DMS153 treated with DMSO at 0.1 percent for 48 hours (cell line): ENCODE measurements at regions not wholly inside any gene's neighbourhood (a gene's known extent, or its start where the extent isn't known, plus 50 kb on each side); places are given as distances from the start of the nearest gene placed in this dataset.
A peak's percentile ranks its signal among the peaks of the same experiment; 100 is the strongest.

Experiments
- DNase-seq: peaks from one replicate; lab custom pipeline; 2025; ENCODE audit not compliant: unreplicated experiment; lab: John Stamatoyannopoulos, UW

DNA sequence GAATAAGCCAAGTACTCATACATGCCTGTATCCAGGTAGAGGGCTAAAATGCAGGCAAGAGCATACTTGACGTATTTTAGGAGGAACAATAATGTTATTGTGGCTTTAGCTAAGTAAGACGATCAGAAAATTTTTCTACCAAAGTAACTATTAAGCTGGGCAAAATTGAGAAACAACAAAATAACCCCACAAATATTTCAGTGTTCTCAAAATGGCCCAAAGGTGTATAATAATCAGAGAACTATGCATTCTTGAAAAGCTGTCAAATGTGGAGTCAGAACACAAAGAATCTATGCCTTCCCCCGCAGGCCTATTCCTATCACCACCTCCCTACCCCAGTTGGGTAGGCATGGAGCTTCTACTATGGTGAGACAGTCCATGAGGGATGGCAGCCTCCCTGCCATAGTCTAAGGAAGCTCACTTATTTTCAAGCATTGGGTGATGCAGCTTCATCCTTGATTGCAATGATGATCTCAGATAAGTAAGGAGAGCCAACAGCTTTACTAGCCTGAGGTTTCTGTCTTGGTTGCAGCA, 1132.5 kb upstream of the SPRY2 start:
- no peak for DNase-seq

DNA sequence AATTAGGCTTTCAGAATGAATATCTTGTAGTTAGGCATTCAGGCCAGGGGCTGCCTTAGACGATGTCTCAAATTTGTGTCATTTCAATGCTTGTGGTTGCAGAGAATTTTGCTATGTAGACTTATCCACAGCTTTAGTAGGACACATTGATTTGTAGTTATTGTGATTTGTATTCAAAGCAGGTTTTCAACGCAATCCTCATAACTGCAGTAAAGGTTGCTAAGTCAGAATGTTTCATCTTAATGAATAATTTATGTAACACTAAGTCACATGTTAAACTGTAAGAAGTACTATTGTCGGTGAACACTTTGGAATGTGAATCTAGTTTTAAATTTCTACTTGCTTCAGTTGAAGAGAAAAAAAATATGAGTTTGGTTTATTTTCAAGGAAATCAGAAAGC, 1117.2 kb upstream of the SPRY2 start:
- DNase-seq: no peak

DNA sequence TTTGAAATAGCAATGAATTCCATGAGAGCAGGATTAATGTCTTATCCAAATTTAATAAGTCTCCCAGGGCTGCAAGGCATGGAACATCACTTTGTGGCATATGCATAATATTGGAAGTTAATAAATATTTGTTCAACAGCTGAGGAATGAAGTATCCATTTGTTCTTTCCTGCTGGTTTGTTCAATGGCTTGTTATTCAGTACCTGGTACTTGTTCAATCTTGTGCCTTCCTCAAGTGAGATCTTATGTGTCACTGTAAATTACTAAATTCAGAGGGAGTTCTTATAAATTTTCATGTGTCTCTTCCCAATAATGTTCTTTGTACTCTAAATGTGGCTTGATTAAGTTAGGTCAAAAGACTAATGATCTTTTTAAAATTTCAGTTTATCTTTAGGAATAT, 1105.5 kb upstream of the SPRY2 start:
- no peak for DNase-seq

DNA sequence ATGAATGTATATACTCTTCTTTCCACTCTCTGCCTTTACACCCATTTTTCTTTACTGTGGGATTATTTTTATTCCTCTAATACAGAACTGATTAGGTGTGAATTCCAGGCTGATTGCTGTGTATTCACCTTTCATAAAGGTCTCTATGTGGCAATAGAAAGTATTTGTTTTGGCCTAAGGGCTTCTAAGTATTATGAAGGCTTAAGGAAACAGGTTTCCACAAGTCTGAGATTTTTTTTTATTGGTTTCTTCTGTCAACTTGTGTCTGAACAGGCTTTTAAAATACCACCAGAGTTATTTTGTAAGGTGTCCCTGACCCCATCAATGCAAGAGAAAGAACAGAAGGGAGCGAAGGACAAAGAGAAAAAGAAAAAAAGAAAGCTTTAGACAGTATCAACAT, 1102.0 kb upstream of the SPRY2 start:
- DNase-seq: no peak

DNA sequence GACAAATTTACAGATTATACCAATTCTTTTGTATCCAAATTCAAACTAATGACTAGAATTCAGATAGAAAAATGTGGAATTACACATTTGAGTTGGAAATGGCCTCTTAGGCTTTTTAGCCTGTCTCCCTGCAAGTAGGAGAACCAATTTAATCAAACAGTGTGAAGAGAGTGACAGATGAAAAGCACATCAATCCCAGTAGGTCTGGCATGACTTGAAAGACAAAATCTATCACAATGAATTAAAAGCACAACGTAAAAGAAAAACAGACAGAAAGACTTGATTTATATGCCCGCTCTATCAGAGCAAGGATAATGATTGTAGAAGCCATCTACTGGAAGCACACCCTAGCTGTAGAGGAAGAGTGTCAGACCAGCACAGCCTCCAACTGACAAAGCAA, 1084.4 kb upstream of the SPRY2 start:
- no peak for DNase-seq

DNA sequence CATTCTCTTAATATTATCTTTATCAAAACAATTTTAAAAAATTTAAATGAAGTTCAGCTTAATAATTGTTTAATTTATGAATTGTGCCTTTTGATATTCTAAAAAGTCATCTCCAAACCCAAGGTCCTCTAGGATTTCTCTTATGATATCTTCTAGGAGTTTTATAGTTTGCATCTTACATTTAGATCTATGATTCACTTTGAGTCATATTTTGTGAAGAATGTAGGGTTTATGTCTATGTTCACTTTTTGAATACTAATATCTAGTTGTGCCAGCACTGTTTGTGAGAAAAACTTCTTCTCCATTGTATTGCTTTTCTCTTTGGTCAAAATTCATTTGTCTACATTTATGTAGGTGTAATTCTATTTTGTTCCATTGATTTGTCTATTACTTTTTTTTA, 1068.4 kb upstream of the SPRY2 start:
- no peak for DNase-seq

DNA sequence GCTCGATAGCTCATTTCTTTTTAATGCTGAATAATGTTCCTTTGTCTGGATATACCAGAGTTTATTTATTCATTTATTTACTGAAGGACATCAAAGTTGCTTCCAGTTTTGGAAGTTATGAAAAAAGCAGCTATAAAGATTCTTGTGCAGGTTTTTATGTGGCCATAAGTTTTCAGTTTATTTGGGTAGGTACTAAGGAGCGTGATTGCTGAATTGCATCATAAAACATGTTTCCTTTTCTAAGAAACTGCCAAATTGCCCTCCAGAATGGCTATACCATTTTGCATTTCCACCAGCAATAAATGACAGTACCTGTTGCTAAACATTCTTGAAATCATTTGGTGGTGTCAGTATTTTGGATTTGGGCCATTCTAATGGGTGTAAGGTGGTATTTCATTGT, 1067.7 kb upstream of the SPRY2 start:
- DNase-seq: no peak

DNA sequence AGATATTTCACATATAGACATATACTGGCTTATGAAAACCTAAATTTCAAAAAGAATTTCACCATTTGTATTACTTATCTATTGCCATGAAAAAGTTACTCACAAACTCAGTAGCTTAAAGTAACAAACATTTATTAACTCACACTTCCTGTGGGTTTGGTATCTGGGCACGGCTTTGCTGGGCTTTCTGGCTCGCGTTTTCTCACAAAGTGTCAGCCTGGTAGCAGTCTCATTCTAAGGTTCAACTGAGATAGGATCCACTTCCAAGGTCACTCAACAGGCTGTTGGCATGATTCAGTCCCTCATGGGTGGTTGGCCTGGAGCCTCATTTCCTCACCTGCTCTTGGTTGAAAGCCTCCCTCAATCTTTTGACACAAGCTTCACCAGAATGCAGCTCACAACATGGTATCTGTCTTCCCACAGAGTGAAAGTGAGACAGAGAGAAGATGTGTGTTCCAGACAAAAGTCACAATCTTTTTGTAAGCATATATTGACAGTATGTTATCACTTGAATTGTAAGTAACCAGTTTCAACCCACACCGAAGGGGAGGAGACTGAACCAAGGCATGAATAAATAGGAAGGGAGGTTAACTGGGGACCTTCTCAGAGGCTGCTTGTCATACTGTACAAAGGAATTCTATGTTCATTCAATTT, 1065.8 kb upstream of the SPRY2 start:
- no peak for DNase-seq

DNA sequence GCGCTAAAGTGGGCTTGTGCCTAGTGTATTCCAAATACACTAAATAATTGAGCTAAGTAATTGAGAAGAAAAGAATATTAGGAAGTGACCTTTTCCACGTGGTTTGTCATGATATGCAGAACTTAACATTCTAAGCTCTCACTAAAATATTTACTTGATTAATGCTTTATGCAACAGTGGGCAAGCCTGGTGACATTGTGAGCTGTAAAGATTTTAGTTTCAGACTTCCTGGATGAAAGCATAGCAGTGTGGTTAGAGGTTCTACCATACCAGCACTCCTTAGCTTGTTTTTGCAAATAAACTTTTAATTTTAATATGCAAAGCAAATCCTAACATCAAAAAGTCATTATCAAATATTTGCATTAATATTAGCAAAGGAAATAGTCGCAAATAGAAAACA, 1065.1 kb upstream of the SPRY2 start:
- no peak for DNase-seq

DNA sequence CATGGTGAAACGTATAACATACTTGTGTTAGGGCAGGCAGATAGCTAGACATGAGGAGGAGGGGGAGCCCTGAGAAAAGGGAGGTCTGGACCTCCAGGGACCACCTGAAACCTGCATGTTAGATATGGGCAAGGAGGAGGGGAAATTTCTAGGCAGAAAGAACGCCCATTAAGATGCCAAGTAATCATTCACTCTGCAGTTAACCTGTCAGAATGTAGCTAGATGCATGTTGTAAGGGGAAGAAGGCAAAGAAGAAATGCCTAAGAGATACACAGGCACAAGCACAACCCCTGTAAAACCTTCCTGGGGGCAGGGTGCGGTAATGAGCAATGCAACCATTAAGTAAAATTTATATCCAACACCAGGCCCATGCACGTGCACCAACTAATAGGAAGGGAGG, 1055.3 kb upstream of the SPRY2 start:
- no peak for DNase-seq

DNA sequence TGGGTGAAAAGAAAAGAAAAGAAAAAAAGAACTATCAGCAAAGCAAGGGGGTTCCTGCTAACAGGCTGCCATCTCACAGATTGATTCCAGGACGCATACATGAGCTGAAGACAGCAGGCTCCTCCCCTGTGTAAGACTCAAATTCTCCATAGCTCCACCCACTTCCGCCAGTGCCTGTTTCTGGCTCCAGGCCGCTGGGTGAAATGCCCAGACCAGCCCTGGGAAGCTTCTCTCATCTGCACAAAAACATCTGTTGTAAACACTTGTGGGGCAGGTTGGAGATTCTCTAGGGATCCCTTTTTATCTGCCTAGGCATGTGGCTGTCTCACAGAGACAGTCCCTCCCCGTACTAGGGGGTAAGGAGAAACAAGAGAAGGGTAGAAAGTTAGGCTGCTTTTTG, 1054.4 kb upstream of the SPRY2 start:
- DNase-seq: no peak

DNA sequence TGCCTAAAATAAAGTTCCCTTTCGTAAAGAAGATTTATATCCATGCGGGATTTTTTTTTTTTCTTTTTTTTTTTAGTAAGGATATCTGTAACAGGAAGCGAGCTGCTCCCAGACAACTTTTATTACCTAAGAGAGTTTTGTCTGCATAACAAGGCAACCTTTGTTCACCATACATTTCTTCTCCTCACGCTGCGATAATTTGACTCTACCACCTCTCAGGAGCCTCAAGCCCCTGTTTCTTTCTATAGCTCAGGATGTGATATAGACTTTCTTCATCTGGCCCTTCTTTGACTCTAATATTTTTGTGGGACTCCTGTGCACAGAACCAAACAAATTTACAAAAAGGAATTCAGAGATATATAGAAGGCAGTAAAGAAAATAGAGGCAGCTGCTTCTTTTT, 1053.7 kb upstream of the SPRY2 start:
- no peak for DNase-seq

DNA sequence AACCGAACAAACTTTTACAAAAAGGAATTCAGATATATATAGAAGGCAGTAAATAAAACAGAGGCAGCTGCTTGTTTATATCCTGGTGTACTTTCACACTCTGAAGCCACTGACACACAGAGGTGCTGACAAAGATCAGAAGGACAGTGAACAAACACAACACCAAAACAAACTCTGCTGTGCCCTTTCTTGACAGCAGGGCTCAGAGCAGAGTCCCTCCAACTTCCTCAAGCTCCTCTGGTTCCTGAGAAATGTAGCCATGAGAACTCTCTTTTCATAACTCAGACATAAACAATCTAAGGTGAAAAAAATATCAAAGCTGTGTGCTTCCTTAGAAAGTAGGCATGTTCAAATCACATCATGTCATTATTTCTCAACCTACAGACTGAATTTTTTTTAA, 1052.8 kb upstream of the SPRY2 start:
- no peak for DNase-seq

DNA sequence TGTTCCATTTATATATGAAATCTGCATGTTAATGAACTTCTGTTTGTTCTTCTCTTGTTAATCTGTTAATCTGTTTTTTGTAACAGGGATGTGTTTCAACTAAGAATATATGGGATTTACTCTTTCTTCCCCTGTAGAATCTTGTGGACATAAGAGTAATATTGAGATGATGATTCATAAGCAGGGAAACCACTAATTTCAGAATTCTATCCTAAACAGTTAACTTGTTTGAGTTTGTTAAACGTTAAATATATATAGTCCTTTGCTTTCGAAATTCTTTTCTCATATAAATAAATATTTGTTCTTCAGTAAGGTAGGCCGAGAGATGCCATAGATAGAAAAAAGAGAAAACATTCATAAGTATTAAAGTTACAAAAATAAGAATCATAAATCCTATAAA, 1052.2 kb upstream of the SPRY2 start:
- no peak for DNase-seq

DNA sequence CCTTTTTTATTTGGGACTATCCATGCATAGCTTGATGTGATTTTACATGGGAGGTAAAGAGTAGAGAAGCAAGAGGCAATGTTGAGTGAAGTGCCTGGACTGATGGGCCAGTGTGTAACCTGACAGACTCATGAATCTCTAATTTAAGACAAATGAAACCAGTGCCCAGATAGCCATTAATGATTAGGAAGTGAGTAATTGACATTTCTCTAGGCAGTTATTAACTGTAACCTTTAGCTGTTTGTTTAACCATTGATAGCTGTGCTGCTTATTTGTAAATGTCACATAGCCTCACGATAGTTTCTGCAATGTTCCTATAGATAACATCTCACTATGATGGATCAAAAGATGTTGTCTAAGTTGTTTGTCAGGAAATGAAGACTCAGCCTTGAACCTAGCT, 1047.5 kb upstream of the SPRY2 start:
- DNase-seq: no peak

DNA sequence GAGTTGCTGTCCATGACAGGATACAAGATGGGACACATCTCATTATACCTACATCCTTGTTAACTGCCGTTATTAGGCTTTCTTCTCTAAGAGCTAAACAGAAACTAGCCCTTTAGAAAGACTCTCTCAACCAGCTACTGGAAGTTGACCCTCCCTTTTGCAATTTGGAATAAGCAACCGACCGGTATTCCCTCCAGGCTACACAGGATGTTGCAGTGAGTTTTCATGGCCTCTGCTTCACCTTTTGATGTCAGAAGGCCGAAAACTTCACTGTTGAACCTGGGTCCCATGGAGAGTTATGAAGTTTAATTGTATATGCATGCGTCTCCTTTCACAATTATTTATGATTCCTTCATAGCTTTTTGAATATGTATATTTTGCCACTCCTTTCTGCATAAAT, 1042.5 kb upstream of the SPRY2 start:
- no peak for DNase-seq

DNA sequence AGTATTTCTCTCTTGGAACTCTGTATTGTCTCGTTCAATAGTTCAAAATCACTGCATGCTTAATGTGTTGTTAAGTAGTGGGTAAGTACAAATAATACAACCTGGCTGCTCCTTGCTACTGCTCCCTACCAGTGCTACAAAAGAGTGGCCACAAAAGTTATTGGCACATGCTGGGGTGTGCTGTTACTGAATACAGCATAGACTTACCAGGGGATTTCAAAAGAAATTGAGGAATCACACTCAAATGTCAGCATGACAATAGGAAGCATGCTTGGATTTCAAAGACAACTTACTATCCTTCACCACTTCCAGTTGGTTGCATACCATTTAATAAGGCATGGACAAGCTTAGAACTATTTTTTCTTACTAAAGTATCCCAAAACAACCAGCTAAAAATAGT, 1041.3 kb upstream of the SPRY2 start:
- DNase-seq: no peak

DNA sequence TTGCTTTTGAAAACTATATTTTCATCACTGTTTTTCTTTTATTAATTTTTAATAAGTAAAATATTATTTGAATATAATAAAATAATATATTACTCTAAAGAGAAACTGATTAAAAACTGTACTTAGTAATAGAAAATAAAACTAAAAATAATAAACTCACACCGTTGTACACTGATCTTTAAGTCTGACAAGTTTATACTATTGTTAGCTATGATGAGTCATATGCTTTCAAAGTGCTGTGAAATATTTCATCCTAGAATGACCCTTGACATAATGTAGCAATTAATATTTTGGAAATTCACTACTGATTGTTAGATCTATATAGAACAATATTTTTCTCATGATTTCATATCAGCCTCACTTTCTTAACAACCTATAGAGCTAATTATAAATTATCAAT, 1040.6 kb upstream of the SPRY2 start:
- DNase-seq: no peak

DNA sequence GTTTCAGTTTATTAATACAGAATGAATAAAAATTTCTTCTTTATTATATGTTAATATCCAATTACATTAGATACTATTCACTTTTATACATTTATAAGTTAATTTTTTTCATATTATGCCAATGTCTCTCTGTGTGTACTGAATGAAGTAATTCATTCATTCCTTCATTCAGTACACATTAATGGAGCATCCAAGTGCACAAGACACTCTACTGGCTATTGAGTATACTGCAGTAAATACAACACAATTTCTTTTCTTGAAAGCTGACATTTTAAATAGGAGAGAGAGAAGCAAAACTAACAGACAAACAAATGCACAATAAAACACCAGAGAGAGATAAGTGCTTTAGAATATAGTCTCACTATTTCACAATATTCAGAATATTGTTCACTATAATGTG, 1038.3 kb upstream of the SPRY2 start:
- no peak for DNase-seq

DNA sequence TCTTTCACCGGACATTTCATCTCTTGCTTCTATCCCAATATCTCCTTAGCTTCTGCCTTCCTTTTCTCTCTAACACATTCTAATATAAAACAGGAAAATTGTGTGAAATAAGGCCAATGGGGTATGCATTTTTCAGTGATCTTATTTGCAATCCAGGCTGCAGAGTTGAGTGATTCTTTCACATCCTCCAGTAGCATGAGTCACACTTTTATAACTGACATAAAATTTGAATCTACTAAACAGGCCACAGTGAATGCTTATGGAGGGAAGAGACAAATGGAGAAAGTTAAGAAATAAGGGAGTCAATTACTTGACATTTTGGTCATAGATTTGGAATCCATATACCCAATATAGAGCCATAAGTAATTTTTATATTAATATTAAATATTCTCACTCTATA, 1037.0 kb upstream of the SPRY2 start:
- DNase-seq: no peak

DNA sequence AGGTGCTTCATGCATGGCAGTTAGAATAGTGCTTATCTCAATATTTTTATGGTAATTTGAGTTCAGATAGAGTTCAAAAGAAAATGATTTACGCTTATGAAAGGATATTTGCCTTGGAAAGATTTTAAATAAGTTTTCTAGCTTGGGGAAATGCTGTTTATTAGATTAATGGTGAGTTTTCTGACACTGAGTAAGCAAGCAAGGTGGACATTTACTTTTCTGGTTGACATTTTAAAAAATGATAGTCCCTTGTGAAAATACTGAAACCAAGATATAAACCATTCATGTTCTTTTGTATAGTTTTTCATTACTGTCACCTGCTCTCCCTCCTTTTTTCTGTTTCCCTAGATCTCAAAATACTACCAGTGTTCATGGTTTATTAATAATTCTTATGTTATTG, 1034.8 kb upstream of the SPRY2 start:
- DNase-seq: no peak

DNA sequence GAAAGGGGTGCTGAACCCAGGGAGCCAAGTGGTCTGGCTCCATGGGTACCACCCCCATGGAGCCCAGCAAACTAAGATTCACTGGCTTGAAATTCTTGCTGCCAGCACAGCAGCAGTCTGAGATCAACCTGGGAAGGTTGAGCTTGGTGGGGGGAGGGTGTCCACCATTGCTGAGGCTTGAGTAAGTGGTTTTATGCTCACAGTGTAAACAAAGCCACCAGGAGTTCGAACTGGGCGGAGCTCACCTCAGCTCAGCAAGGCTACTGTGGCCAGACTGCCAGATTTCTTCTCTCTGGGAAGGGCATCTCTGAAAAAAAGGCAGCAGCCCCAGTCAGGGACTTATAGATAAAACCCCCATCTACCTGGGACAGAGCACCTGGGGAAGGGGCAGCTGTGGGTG, 1021.8 kb upstream of the SPRY2 start:
- peak; percentile 8 for DNase-seq

DNA sequence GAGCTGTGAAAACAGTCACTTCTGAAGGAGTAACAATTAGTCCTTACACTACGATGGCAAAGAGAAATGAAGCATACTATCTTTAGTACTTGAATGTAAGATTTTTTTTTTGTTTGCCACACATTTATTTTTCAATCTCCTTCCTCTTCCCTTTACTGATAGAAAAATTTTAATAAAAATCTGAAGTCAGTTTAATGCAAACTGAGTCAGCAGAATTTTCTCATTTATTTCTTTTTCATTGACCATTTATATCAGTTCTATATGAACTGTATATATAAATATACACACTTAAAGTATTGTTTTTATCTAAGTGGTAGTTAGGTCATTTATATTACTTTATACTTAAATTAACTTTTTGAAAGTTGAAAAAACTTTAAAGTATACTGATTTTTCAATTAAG, 1009.1 kb upstream of the SPRY2 start:
- DNase-seq: no peak
